MCF 10A (cell line): ENCODE measurements at regions not wholly inside any gene's neighbourhood (a gene's known extent, or its start where the extent isn't known, plus 50 kb on each side); places are given as distances from the start of the nearest gene placed in this dataset.
A peak's percentile ranks its signal among the peaks of the same experiment; 100 is the strongest.

Source experiments
- BruUV-seq: library from RNA; stranded (reverse); fragments of 400-500 nt; replicated peaks from 2 replicates; lab custom pipeline; 2021; lab: Mats Ljungman, UMichigan
- CTCF ChIA-PET: fragments of 300-600 bp; sonication (Branson Sonifier 250); formaldehyde crosslinking; extraction: SDS; loops from one replicate; lab custom pipeline; 2021; ENCODE audit warnings: antibody characterized with exemption, inconsistent platforms; lab: Yijun Ruan, JAX
- POLR2A ChIA-PET: fragments of 300-600, 350-650 bp; sonication (Branson Sonifier 250); formaldehyde crosslinking; extraction: SDS; loops from one replicate; lab custom pipeline; 2020; ENCODE audit warnings: antibody characterized with exemption, inconsistent platforms; lab: Yijun Ruan, JAX
- DNase-seq: peaks from one replicate; pipeline ENCODE4 v3.0.0-alpha.2; 2018; ENCODE audit not compliant: unreplicated experiment
- H3K27ac Mint-ChIP-seq: one replicate; pipeline ENCODE4 v1.8.0; 2022; ENCODE audit warnings: mild to moderate bottlenecking, low read depth, mixed read lengths; ENCODE audit not compliant: unreplicated experiment
- H3K27me3 Mint-ChIP-seq: one replicate; pipeline ENCODE4 v1.8.0; 2022; ENCODE audit warnings: mixed read lengths; ENCODE audit not compliant: insufficient read depth, unreplicated experiment
- H3K36me3 Mint-ChIP-seq: one replicate; pipeline ENCODE4 v1.8.0; 2022; ENCODE audit warnings: mild to moderate bottlenecking, moderate library complexity, mixed read lengths; ENCODE audit not compliant: insufficient read depth, unreplicated experiment
- H3K4me1 Mint-ChIP-seq: one replicate; pipeline ENCODE4 v1.8.0; 2022; ENCODE audit warnings: mixed read lengths; ENCODE audit not compliant: insufficient read depth, unreplicated experiment
- H3K4me3 Mint-ChIP-seq: one replicate; pipeline ENCODE4 v1.8.0; 2022; ENCODE audit warnings: mild to moderate bottlenecking, moderate library complexity, mixed read lengths; ENCODE audit not compliant: unreplicated experiment
- H3K9me3 Mint-ChIP-seq: one replicate; pipeline ENCODE4 v1.8.0; 2022; ENCODE audit warnings: mixed read lengths; ENCODE audit not compliant: unreplicated experiment
- intact Hi-C: fragments of 100-400 bp; cut with micrococcal nuclease; formaldehyde crosslinking; loops from 2 replicates; pipeline ENCODE4 v1.14.1; 2022
- TF ChIP-seq, protein P1 (sequence below): fragments of 200-600 bp; IDR thresholded peaks from one replicate; pipeline ENCODE4 v1.8.0; 2022; ENCODE audit warnings: antibody characterized with exemption, mild to moderate bottlenecking; ENCODE audit not compliant: unreplicated experiment

DNA sequence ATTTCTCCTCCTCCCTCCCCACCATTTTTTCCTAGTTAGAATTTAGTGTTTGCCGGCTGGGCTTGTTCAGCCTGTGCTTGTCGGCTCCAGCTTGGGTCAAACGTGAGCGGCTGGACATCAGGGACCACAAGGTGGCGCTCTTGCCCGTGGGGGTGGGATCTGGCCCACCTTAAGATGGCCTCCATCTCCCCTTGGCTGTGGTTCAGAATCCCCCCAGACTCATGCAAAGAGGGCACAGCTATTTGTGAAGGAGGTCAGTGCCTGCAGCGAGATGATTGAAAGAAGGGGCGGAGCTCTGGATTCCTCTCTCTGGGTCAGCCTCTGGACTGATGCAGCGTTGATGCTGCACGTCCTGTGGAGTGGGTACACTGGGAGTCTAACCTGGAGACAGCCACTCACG, 283.3 kb upstream of the TUT7 start:
- H3K27ac Mint-ChIP-seq: no peak overlapping the region
- DNase-seq: peak; percentile 26
- H3K36me3 Mint-ChIP-seq: no peaks in the 10 kb centered on the region
- no peak overlapping the region for H3K4me3 Mint-ChIP-seq
- TF ChIP-seq, protein P1, sequence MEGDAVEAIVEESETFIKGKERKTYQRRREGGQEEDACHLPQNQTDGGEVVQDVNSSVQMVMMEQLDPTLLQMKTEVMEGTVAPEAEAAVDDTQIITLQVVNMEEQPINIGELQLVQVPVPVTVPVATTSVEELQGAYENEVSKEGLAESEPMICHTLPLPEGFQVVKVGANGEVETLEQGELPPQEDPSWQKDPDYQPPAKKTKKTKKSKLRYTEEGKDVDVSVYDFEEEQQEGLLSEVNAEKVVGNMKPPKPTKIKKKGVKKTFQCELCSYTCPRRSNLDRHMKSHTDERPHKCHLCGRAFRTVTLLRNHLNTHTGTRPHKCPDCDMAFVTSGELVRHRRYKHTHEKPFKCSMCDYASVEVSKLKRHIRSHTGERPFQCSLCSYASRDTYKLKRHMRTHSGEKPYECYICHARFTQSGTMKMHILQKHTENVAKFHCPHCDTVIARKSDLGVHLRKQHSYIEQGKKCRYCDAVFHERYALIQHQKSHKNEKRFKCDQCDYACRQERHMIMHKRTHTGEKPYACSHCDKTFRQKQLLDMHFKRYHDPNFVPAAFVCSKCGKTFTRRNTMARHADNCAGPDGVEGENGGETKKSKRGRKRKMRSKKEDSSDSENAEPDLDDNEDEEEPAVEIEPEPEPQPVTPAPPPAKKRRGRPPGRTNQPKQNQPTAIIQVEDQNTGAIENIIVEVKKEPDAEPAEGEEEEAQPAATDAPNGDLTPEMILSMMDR: peak; percentile 77
- H3K9me3 Mint-ChIP-seq: no peaks in the 10 kb centered on the region
- ChIA-PET CTCF (interaction anchor here (0.6 to 2.6 kb wide), 29 partner anchors 9 to 688 kb away, joined by 3 to 8 read pairs (median 3); no protein-coding TSS in a partner anchor), POLR2A (interaction anchor here (0.8 kb wide), 1 partner anchor 151 kb away, joined by 4 read pairs; no protein-coding TSS in a partner anchor)
- no TSS peak for BruUV-seq
- no peaks in the 10 kb centered on the region for H3K4me1 Mint-ChIP-seq
- intact Hi-C loops: loop anchor here (2.0 to 5.0 kb wide), 3 partner anchors 150 to 360 kb away; no protein-coding TSS in a partner anchor
- H3K27me3 Mint-ChIP-seq: no peaks in the 10 kb centered on the region

DNA sequence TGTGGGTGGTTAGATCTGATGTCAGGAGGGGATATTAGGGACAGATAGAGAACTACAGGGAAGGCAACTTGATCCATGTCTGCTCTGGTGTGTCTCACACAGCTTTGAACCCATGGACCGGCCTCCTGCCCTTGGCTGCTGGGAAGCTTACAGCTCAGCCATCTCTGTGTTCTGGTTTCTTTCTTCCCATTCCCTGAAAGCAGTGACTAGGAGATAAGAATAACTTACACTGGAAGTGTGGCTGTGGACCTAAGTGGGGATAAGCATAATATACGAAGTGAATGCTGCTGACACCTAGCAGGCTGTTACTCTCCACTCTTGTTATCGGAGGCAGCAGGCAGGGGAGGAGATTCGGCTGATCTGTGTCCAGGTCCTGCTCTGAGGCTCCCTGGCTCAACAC, 282.3 kb upstream of the TUT7 start:
- TF ChIP-seq, protein P1: no peak
- Mint-ChIP-seq H3K27ac (no peak overlapping the region), H3K27me3 (no peaks in the 10 kb centered on the region), H3K4me3 (no peak overlapping the region), H3K36me3 (no peaks in the 10 kb centered on the region), H3K9me3 (no peaks in the 10 kb centered on the region), H3K4me1 (no peaks in the 10 kb centered on the region)
- CTCF ChIA-PET: interaction anchor here (0.6 to 2.3 kb wide), 5 partner anchors 8 to 681 kb away, joined by 3 to 7 read pairs (median 4); no protein-coding TSS in a partner anchor
- no TSS peak for BruUV-seq
- no peak for DNase-seq
- intact Hi-C loops: loop anchor here (2.0 to 5.0 kb wide), 3 partner anchors 149 to 361 kb away; no protein-coding TSS in a partner anchor
- POLR2A ChIA-PET: no interaction called here

DNA sequence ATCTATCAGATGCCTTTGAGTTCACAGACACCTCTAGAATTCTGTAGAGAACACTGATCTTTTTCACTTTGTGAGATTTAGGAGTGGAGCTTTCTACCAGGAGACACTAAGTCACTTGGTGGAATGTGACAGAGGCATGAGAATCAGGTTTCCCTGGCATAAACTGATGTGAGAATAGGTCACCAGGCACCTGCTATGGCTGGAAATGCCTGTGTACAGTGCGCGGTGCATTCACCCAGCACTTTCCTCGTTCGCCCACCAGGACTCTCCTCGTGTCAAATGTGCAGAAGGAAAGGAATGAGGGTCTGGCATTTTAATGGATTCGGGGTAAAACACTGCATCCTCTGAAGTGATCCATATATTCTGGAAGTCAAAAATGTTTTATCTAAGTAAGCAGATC, 281.8 kb upstream of the TUT7 start:
- no TSS peak for BruUV-seq
- H3K9me3 Mint-ChIP-seq: no peaks in the 10 kb centered on the region
- no peak overlapping the region for H3K4me3 Mint-ChIP-seq
- no peaks in the 10 kb centered on the region for H3K4me1 Mint-ChIP-seq
- POLR2A ChIA-PET: no interaction called here
- no peak for DNase-seq
- H3K27ac Mint-ChIP-seq: no peak overlapping the region
- intact Hi-C loops: loop anchor here (2.0 to 5.0 kb wide), 3 partner anchors 149 to 361 kb away; no protein-coding TSS in a partner anchor
- CTCF ChIA-PET: interaction anchor here (0.6 to 0.8 kb wide), 2 partner anchors 223 to 1655 kb away, joined by 3 to 4 read pairs; no protein-coding TSS in a partner anchor
- TF ChIP-seq, protein P1: no peak
- no peaks in the 10 kb centered on the region for H3K36me3 Mint-ChIP-seq
- no peaks in the 10 kb centered on the region for H3K27me3 Mint-ChIP-seq

DNA sequence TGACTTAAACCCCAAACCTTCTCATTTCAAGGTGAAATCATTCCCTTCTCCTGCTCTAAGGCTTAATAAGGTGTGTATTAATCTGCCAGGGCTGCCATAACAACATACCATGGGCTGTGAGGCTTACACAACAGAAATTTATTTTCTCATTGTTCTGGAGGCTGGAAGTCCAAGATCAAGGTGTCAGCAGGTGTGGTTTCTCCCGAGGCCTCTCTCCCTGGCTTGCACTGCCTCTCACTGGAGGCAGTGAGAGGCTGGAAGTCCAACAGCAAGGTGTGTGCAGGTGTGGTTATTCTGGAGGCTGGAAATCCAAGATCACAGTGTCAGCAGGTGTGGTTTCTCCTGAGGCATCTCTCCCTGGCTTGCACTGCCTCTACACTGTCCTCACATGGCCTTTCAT, 280.3 kb upstream of the TUT7 start:
- TF ChIP-seq, protein P1: no peak
- Mint-ChIP-seq H3K4me3 (no peak overlapping the region), H3K36me3 (no peaks in the 10 kb centered on the region), H3K4me1 (no peaks in the 10 kb centered on the region), H3K9me3 (no peaks in the 10 kb centered on the region), H3K27me3 (no peaks in the 10 kb centered on the region), H3K27ac (no peak overlapping the region)
- intact Hi-C loops: no loop called here
- no peak for DNase-seq
- ChIA-PET POLR2A (no interaction called here), CTCF (no interaction called here)
- BruUV-seq: no TSS peak
